GM21526 (cell line): ENCODE measurements at regions not wholly inside any gene's neighbourhood (a gene's known extent, or its start where the extent isn't known, plus 50 kb on each side); places are given as distances from the start of the nearest gene placed in this dataset.

ENCODE experiments used
- ATAC-seq: cut with Tn5 transposase; IDR thresholded peaks from one replicate; pipeline ENCODE4 v1.9.1; 2021; ENCODE audit warnings: moderate library complexity; ENCODE audit not compliant: unreplicated experiment, low FRiP score

- no peak for ATAC-seq
Observed at GRCh38 chr6:150651808-150652470, 52.3 kb downstream of the PLEKHG1 start.

GRCh38 chr6:150652848-150653613, 53.3 kb downstream of the PLEKHG1 start:
- no peak for ATAC-seq

- ATAC-seq: no peak
Observed at GRCh38 chr6:150654608-150655007, 54.9 kb downstream of the PLEKHG1 start.

GRCh38 chr6:150656156-150656555, 56.5 kb downstream of the PLEKHG1 start:
- no peak for ATAC-seq

- no peak for ATAC-seq
Observed at GRCh38 chr6:150658421-150658820, 58.7 kb downstream of the PLEKHG1 start.

GRCh38 chr6:150659046-150659763, 59.5 kb downstream of the PLEKHG1 start:
- no peak for ATAC-seq

GRCh38 chr6:150661216-150662007, 61.7 kb downstream of the PLEKHG1 start:
- no peak for ATAC-seq

- ATAC-seq: no peak
Observed at GRCh38 chr6:150662814-150663213, 63.1 kb downstream of the PLEKHG1 start.

GRCh38 chr6:150664091-150664490, 64.4 kb downstream of the PLEKHG1 start:
- no peak for ATAC-seq

GRCh38 chr6:150666071-150666470, 66.4 kb downstream of the PLEKHG1 start:
- no peak for ATAC-seq

- ATAC-seq: no peak
Observed at GRCh38 chr6:150667359-150667758, 67.7 kb downstream of the PLEKHG1 start.

GRCh38 chr6:150667977-150668716, 68.5 kb downstream of the PLEKHG1 start:
- ATAC-seq: no peak

GRCh38 chr6:150668900-150669302, 69.2 kb downstream of the PLEKHG1 start:
- ATAC-seq: no peak

GRCh38 chr6:150670311-150670710, 70.6 kb downstream of the PLEKHG1 start:
- no peak for ATAC-seq

GRCh38 chr6:150672800-150673199, 73.1 kb downstream of the PLEKHG1 start:
- ATAC-seq: no peak

- ATAC-seq: no peak
Observed at GRCh38 chr6:150673720-150674346, 74.1 kb downstream of the PLEKHG1 start.

GRCh38 chr6:150676344-150676743, 76.7 kb downstream of the PLEKHG1 start:
- no peak for ATAC-seq

GRCh38 chr6:150676772-150677171, 77.1 kb downstream of the PLEKHG1 start:
- no peak for ATAC-seq

- ATAC-seq: no peak
Observed at GRCh38 chr6:150680510-150680909, 80.8 kb downstream of the PLEKHG1 start.
